GM21529 (cell line): ENCODE measurements at regions not wholly inside any gene's neighbourhood (a gene's known extent, or its start where the extent isn't known, plus 50 kb on each side); places are given as distances from the start of the nearest gene placed in this dataset.

Experiments used
- ATAC-seq: cut with Tn5 transposase; IDR thresholded peaks from one replicate; pipeline ENCODE4 v1.9.1; 2021; ENCODE audit not compliant: unreplicated experiment

DNA sequence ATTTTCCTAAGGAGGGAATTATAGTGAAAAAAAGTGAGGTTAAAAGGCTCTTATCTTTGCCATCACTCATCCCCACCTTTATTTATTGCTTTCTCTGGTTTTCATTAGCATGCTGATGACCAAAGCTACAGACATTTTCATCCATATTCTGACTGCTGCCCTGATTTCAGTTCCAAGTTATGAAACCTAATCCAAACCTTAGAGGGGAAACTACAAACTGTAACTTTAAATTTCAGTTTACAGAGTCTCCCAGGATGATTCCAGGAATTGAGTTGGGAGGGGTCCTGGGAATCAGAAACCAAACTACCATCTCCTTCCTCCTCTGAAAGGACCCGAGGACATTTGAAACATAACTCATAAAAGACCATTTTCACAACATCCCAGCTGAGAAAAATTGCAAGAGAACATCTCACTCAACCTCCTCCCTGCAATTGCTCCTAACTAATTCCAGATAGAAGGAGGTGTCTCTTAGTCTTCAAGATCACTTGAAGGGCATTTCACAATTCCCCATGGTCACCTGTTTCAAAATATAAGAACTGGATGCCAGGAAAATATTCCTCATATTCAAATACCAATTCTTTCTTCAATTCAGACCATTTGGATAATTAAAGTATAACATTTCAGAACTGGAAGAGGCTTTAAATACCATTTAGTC is 520.6 kb downstream of the TNS1 start:
- no peak for ATAC-seq

DNA sequence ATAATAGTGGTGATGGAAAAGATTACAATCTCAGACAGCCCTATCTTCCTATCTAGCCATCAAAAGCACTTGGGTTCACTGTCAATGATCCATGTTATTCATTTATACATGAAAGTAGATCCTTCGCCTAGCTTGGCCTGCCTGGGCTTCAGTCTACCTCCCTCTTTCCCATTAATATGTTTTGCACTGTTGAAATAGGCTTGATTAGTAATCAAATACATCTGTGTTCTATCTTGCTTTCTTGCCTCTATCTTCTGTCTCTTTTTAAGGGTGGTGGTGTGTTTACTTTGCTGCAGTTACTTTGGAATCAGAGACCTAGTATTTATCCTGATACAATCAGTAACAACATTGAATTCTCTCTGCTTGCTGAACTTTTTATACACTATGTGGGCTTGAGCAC is 521.2 kb downstream of the TNS1 start:
- no peak for ATAC-seq

DNA sequence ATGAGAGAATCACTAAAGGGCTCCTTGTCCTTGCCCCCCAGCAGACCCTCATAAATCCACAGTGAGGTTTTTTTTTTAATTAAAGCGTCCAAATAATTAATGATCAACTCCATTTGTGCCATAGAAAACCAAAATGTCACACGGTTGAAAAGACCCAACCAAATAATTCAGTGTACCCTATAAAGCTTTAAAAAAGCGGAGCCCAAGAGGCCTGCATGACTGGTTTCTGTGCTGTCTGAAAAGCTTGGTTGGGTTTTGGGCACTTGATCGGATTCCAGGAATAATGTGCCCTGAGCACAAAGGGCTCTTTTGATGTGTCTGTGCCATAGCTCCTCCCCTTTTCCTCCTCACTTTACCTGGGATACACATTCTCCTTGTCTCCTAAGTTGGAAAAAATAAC is 523.2 kb downstream of the TNS1 start:
- ATAC-seq = no peak

DNA sequence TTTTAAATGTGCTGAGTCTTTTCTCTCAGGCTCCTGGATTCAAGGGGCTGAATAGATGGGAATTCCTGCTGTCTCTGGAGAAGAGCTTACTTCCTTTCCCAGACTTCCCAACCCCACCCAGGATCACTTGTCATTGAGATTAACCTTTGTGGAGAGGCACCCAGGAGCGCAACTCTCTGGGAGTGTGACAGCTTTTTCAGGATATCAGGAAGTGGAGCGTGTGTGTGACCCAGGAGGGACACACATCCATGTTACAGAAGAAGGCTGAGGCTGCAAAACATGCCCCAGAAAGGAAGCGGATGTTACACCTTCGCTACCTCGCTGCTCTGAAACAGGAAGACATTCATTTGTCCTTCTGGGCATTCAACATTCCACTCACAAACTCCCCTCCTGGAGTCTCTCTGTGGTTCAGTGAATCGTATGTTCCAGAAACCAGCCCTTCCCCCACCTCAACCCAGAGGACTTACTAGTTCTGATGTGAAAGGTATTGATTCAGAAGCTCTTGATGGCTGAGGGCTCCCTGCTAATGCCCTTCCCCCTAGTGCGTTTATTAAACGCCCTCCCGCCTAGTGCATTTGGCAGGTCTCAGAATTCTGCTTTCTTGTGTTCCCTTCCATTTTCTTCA is 523.9 kb downstream of the TNS1 start:
- ATAC-seq = no peak

DNA sequence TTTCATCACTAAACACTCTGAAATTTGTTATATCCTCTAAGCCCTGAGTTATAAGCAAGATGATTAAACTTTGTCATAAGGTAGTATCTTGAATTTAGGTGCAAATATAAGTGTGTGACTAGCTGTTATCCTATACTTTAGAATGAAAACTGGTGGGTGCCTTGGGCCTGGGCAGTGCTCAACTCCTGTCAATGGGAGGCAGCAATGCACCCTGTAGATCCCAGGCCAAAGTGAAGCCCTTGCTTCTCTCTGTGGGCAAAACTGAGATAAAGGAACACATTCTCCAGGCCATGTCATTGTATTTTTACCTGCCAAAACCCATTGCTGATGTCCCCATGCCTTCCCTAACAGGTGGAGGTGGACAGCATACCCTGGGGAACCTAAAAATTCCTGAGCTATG is 525.2 kb downstream of the TNS1 start:
- no peak for ATAC-seq

DNA sequence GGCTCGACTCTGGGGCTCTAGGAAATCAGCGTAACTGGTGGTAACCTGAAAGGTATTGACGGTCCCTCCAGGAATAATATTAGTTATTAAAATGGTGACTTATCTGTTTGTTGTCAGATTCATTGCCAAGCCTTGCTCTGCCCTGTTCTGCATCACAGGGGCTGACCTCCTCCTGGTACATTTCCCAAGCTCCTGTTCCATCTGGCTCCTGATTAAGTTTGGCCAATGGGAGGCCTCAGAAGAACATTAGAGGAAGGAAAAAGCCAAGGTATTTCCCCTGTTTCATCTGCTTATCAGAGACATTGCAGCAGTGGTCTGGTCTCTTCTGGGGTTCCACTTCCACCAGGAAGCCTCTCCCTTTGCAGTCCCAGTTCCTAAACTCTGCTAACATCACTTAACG is 527.0 kb downstream of the TNS1 start:
- no peak for ATAC-seq

DNA sequence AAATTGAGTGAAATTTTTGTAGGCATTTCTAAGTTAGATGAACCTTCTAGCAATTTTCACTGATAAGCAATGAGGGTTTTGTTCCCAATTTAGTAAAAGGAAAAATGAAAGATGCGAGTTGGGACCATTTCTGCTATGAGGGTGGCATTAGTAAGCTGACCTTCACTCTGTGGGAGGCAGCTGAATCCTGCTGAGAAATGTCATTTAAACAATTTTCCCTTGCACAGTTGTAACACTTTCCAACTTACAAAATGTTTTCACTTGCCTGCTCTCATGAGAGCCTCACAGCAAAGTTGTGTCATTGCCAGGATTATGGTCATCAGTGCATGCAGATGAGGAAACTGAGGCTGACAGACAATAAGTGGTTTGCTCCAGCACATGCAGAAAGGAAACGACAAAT is 527.7 kb downstream of the TNS1 start:
- no peak for ATAC-seq

DNA sequence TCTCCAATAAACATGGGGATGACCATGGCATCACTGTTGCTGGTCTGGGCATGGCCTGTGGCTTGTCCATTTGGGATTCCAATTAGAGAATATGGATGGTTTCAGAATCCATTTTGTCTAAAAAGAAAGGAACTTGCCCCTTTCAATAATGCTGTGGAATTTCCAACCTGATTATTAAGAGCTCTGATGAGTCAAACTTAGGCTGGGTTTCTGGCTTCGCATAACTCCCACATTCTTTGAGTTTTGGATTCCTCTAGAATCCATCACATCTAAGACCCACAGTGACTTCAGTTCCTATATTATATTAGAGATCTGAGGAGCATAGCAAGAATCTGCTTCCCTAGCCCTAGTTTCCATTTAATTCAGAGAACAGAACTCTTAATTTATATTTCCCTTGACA is 531.5 kb downstream of the TNS1 start:
- ATAC-seq = no peak

DNA sequence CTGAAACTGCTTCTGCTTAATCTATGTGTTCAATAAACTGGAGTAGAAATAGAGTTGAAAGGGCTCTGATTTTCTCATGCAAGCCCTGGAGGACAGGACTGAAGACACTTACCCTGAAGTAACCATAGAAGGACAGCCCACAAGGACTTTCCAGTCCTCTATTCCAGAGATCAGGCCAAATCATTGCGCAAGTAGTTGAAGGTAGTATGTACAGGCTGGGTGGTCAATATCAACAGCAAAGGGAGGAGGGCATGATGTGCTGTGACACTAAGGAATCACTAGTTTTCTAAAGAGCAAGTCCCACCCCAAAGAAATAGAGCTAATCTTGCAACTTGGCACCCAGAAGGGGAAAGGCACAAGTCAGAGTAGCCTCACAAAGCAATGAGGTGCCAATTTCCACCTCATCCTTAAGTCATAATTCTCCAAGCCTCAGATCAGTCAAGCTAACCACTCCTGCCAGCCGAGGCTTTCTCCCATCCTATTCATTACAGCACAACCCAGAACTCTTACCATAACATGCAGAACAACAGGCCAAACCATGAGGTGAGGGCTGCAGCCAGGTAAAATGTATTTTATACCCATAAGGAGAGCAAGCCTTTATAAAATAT is 533.5 kb downstream of the TNS1 start:
- ATAC-seq = no peak

DNA sequence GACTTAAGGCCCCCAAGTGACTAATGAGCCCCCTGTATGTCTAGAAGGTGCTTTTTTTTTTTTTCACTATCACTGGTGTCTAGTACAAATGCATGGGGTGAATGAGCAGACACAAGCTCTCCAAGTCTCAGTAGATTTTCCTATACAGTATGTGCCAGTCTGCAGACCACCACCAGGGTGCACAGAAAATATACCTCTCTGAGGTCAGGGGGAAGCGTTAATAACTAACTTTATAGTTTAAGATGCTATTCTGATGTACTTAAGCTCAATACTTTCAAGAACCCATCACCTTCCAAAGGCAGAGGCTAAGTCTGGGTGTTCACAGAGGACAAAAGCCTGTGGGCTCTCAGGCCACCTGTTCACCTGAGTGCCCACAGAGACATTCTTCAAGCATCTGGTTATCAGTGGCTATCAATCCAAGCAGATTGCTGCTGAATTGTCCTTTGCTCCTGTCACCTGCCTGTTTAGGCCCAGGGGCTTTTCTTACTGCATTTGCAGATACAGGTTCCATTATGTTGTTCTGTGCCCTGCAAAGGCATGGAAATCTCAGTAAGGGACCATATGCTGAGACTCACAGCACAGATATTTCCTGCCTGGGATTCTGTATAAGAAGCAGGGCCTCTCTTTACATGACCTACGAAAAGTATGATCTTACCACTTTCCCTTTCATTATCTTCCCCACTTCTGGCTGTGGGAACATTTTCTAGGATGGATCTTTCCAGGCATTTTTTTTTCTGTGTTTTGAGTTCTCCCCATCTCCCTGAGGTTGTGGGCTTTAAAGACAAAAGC is 534.6 kb downstream of the TNS1 start:
- ATAC-seq = no peak

DNA sequence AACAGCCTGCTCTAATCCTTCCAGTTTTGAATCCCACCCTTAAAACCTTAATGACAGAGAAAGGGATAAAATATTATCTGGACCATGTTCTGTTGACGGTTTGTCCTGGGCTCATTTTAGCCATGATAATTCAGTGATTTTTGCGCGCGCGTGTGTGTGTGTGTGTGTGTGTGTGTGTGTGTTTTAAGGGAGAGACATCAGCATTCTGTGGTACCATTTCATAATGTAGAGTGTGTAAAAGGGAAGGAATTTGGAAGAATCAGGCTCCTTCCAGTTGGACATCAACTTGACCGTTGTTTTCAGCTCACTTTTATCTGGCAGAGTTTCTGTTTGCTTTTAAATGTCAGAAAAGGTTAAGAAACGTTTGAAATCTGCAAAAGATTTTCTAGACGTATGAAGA is 535.5 kb downstream of the TNS1 start:
- no peak for ATAC-seq

DNA sequence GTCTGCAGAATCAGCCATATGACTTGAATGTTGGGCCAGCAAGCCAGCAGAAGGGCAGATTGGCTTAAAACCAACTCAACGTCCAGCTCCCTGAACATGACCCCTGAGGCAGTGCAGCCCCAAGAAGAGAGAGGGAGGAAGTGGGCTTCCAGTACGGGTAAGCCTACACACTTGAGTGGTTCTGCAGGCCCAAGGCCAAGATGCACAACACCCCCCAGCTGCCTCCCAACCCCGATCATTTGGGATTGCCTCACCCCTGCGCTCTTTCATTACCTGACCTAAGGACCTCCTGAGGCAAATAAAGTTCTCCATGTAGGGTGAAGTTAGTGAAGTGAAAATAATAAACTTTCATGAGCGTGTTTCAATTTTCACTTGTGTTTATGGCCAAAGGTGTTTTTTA is 536.0 kb downstream of the TNS1 start:
- ATAC-seq = no peak

DNA sequence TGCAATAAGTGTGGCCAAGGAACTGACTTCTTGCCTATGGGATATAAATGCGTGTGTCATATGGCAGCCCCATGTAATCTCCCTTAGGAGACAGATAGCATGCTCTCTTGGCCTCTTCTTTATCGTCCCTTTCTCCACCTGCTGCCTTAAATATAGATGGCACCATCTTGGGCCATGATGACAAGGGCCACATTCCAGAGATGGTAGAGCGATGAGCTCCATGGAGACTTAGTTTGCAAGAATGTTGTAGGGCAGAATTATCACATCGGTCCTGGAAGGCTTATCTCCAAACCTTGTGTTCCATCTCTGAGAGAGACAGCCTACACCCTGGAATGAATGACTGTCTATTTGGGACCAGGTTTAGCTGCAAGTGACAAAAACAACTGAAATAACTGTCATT is 536.7 kb downstream of the TNS1 start:
- ATAC-seq = no peak

DNA sequence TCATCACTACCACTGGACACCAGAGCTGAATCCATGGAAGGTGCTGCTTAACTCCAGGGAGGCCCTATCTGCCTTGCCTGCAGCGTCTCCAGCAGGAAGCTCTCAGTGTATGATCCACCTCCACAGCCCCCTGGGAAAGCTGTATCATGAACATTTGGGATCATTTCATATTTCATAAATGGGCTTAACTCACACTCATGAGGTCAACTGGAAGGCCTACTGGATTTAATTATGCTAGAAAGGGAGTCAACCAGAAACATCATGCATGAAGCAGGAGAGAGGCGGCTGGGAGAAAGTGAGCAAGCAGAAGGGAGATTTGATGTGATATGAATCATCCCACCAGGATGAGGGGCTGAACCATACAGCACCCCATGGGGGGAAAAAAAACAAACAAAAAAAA is 537.7 kb downstream of the TNS1 start:
- ATAC-seq = no peak

DNA sequence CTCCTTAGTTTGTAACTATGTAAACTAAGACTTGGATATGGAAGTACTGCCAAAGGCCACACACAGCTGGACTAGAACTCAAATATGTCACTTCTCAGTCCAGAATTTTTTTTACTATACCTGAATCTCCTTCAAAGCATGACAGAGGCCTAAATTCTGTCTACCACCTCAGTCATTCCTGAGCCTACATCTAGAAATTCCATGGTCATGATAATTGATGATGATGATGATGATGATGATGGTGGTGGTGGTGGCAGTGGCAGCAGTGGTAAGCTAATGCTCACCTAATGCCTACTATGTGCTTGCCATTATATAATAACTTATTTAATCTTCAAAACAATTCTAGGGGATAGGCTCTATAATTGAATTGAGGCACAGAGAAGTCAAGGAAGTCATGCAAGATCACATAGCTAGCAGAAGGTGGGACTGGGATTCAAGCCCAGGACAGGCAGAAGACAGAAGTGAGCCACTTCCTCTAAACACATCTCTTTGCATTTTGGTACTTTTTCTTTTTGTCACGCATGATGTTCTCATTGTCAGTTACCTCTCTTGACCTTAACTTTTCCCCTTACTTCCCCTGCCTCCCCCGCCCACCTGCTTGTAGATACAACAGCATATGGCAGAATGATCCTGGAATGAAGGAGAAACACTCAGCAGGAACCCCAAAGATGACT is 539.3 kb downstream of the TNS1 start:
- ATAC-seq = no peak

DNA sequence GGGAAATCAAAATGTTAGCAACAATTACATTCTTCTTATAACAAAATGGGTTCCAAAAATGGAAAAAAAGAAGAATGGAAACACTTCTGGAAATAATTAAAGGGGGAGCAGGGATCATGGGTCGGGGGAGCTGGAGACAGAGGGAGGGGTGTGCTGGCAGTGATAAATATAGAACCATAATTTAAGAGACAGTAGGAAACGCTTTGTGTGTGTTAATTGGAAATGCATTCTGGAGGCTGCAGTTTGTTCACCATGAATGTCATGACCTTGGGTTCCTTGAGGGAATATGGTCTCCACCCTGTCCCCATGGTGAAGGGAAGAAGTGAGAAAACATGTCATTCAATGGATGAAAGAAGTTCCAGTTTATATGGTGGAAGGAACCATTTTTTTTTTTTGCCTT is 540.7 kb downstream of the TNS1 start:
- no peak for ATAC-seq

DNA sequence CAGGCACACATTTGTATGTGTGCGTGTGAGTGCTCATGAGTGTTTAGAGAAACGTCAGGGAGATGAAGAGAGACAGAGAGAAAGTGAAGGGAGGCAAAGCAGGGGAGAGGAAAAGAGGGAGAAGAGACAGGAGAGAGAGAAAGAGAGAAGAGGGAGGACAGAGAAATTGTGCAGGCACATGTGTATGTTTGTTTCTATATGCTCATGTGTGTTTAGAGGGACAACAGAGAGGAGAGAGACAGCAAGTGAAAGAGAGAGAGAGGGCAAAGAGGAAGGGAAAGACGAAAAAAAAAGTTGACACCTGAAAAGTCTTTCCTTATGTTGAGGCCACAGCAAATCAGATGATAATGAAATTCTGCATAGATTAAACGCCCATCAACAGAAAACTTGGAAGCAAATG is 541.1 kb downstream of the TNS1 start:
- ATAC-seq = no peak

DNA sequence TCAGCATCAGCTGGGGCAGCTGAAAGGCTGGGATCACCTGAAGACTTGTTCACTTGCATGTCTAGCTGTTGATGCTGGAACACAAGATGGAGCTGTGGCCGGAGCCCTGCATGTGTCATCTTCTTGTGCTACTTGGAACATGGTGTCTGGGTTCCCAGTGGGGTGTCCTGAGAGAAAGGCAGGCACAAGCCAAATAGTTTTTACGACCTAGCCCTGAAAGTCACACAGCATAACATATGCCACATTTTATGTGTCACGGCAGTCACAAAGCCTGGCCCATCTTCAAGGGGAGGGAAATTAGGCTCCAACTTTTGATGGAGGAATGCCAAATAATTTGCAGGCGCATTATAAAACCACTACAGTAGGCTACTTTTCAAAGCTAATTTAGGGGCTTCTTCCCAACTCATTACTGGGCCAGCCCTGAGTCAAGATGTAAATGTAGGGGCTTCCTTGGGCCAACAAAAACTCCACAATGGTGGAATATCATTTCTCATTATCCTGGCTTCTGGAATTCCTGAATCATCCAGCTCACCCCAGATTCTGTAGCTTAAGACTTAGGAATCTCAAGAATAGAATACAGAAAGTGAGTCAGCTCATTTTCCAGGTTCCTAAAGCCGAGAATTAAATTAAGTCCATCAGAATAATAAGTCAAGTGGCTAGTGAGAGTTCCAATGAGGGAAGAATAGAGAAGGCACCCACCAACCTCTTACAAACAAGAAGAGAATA is 543.0 kb downstream of the TNS1 start:
- no peak for ATAC-seq

DNA sequence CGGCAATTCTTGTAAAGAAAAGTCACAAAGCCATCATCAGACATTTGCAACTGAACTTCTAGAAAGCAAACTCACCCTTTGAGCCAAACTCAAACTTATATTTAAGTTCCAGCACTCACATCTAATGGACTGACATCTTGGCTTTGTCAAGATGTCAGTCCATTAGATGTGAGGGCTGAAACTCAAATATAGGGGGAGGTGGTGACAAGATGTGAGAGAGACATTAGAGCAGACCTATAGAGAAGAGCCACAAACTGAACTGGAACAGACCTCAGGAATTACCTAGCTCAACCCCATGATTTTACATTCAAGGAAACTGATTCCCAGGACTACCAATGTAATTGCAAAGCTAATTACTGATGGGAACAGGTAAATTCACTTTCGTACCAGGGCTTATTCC is 543.8 kb downstream of the TNS1 start:
- no peak for ATAC-seq

DNA sequence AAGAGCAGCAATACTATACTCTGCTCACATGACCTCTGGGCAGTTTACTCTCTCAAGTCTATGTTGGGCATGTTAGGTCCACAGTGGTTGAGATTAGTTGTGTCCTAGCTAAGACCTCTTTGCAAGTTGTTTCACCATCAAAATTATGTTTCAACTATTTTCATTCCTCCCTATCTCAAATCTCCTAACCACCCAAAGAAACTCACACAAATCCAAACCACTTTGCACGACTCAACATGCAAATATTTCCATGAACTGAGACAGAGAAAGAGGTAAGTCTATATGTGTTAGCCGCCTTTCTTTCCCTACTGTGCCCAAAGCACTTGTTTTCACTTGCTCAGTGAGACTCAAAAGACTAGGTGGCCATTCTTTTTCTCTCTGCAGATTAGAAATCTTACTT is 546.8 kb downstream of the TNS1 start:
- ATAC-seq = no peak

DNA sequence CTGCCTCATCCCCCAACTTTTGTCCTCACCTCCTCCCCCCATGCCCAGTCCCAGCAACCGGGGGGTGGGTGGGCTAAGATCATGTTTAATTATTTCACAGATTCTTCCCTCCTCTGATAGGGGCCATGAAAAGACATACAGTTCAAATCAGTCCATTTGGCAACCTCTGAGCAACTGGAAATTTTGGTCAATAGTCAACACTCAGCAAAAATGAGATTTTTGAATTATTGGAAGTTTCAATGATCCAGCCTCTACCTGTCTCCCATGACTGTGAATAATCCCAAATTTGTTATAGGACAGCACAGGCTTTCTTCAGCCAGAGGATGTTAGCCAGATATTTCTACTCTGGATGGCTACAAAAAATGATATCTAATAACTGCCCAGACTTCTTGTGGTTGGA is 549.9 kb downstream of the TNS1 start:
- no peak for ATAC-seq
